ENCODE measurements at regions not wholly inside any gene's neighbourhood (a gene's known extent, or its start where the extent isn't known, plus 50 kb on each side); places are given as distances from the start of the nearest gene placed in this dataset.

DNA sequence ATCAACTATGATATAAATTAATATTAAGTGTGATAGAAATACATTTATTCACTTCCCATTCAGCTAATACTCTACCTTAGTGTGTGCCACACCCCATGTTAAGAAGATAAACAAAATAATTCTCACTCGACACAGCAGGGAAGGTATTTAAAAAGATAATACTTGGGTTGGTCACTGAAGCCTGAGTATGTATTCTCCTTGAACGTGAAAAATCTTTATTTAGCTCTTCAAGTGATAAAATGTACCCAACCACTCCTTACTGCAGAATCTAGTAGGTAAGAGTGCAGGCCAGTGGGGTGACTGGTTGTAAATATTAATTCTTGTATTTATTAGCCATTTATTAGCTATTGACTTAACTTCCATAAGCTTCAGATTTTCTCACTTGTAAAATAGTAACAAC lies 372.7 kb upstream of the THBS1 start:
- TF ChIP-seq, protein P1, sequence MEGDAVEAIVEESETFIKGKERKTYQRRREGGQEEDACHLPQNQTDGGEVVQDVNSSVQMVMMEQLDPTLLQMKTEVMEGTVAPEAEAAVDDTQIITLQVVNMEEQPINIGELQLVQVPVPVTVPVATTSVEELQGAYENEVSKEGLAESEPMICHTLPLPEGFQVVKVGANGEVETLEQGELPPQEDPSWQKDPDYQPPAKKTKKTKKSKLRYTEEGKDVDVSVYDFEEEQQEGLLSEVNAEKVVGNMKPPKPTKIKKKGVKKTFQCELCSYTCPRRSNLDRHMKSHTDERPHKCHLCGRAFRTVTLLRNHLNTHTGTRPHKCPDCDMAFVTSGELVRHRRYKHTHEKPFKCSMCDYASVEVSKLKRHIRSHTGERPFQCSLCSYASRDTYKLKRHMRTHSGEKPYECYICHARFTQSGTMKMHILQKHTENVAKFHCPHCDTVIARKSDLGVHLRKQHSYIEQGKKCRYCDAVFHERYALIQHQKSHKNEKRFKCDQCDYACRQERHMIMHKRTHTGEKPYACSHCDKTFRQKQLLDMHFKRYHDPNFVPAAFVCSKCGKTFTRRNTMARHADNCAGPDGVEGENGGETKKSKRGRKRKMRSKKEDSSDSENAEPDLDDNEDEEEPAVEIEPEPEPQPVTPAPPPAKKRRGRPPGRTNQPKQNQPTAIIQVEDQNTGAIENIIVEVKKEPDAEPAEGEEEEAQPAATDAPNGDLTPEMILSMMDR (IDR thresholded peaks at IDR 0.05), result no peak

- TF ChIP-seq, protein P1 (IDR thresholded peaks at IDR 0.05), result no peak
These were observed 371.2 kb upstream of the THBS1 start for GRCh38 chr15:39209548-39210211.

GRCh38 chr15:39211108-39211979 lies 369.5 kb upstream of the THBS1 start:
- TF ChIP-seq, protein P1 (IDR thresholded peaks at IDR 0.05), result no peak

GRCh38 chr15:39213385-39213840 lies 367.5 kb upstream of the THBS1 start:
- TF ChIP-seq, protein P1 (IDR thresholded peaks at IDR 0.05), result no peak

DNA sequence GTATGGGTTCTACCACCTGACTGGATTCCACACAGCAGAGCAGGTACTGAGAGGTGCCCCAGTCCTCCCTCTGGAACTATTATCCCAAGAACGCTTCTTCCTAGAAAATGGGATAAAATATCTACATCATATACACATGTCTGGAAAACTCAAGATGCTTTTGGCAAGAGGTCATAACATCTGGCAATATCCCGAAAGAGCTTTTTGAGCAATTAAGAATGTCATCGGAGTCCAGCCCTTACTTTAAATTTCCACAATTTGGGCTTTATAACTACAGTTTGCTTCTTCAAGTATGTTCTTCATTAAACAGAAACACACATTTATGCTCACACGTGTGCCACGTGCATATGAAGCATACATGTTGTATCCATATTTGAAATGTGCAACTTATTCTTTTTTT lies 365.9 kb upstream of the THBS1 start:
- TF ChIP-seq, protein P1 (IDR thresholded peaks at IDR 0.05), result no peak

- TF ChIP-seq, protein P1 (IDR thresholded peaks at IDR 0.05), result no peak
These were observed 364.1 kb upstream of the THBS1 start for GRCh38 chr15:39216816-39217215.

- TF ChIP-seq, protein P1 (IDR thresholded peaks at IDR 0.05), result no peak
These were observed 361.3 kb upstream of the THBS1 start for GRCh38 chr15:39219608-39220007.

All from LNCAP (cell line).